ENCODE measurements at regions not wholly inside any gene's neighbourhood (a gene's known extent, or its start where the extent isn't known, plus 50 kb on each side); places are given as distances from the start of the nearest gene placed in this dataset.

DNA sequence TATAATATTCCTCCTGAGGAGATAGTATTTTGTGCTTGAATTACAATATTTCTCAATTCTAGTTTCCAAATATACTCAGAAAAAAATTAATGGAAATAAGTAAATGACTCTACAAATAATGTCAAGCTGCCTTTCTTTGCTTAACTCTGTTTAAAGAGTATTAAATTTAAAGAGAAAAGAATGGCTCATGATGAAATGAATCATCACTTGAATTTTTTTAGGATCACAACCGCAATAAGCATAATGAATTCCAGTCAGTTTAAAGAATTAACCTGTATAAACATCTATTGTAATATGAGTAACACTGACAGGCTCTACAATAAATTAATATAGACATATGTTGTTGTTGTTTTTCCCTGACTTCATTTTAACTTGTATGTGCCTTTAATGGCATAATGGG is 266.2 kb upstream of the ADGRB3 start:
- no peak overlapping the region for H3K4me2 ChIP-seq (ENCODE audit: insufficient read depth, low read length)
- H2AFZ ChIP-seq (ENCODE audit: low read depth, low read length), result no peak overlapping the region
- H3K9me1 ChIP-seq (ENCODE audit: control insufficient read depth, insufficient read depth, low read length), result no peaks in the 10 kb centered on the region
- H3K27ac ChIP-seq (ENCODE audit: extremely low read depth, low read depth, low read length), result no peak overlapping the region
- FAIRE-seq, result no peak
- H3K9me3 ChIP-seq (replicated peaks; ENCODE audit: control insufficient read depth, insufficient read depth, low read depth, low read length), result no peaks in the 10 kb centered on the region
- no peak overlapping the region for H3K9ac ChIP-seq (ENCODE audit: insufficient read depth in 1 of 2, low read depth in 2 of 2, low read length in 2 of 2)
- ATAC-seq, result no peak
- intact Hi-C loops (cut with micrococcal nuclease) (no loop called here), in situ Hi-C loops (cut with MboI) (no loop called here)
- BruUV-seq (replicated peaks), result no TSS peak
- no peak for DNase-seq (ENCODE audit: extremely low read depth in 1 of 4, low spot score in 3 of 4)
- no peaks in the 10 kb centered on the region for H4K20me1 ChIP-seq (replicated peaks; ENCODE audit: control insufficient read depth, insufficient read depth, low read length)
- no peaks in the 10 kb centered on the region for H3K4me1 ChIP-seq (replicated peaks in 1 of 2; ENCODE audit: control insufficient read depth in 2 of 2, insufficient read depth in 2 of 2, low read length in 2 of 2)
- no peaks in the 10 kb centered on the region for H3K36me3 ChIP-seq (ENCODE audit: control insufficient read depth, insufficient read depth, low read length)
- no peaks in the 10 kb centered on the region for H3K79me2 ChIP-seq (ENCODE audit: control insufficient read depth, insufficient read depth, low read length)
- ChIA-PET CTCF (ENCODE audit: low intra/inter-chr PET ratio) (no interaction called here), POLR2A (no interaction called here)
- no peak overlapping the region for H3K4me3 ChIP-seq
- TF ChIP-seq ASH1L (IDR thresholded peaks at IDR 0.05; ENCODE audit: borderline replicate concordance, low read depth, partially characterized antibody), result no peak
- no peak for TF ChIP-seq MEIS2 (IDR thresholded peaks at IDR 0.05; ENCODE audit: partially characterized antibody)
- TF ChIP-seq, protein P1, sequence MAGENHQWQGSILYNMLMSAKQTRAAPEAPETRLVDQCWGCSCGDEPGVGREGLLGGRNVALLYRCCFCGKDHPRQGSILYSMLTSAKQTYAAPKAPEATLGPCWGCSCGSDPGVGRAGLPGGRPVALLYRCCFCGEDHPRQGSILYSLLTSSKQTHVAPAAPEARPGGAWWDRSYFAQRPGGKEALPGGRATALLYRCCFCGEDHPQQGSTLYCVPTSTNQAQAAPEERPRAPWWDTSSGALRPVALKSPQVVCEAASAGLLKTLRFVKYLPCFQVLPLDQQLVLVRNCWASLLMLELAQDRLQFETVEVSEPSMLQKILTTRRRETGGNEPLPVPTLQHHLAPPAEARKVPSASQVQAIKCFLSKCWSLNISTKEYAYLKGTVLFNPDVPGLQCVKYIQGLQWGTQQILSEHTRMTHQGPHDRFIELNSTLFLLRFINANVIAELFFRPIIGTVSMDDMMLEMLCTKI (IDR thresholded peaks at IDR 0.05; ENCODE audit: partially characterized antibody), result no peak
- TF ChIP-seq NR2F6 (CRISPR knock-in tag; IDR thresholded peaks at IDR 0.05), result no peak
- no peak for TF ChIP-seq CHD4 (IDR thresholded peaks at IDR 0.05; ENCODE audit: insufficient read depth, insufficient replicate concordance, low read depth, low read length, poor library complexity, severe bottlenecking)
- TF ChIP-seq HDAC3 (IDR thresholded peaks at IDR 0.05; ENCODE audit: borderline replicate concordance, partially characterized antibody), result no peak
- TF ChIP-seq, protein P2, sequence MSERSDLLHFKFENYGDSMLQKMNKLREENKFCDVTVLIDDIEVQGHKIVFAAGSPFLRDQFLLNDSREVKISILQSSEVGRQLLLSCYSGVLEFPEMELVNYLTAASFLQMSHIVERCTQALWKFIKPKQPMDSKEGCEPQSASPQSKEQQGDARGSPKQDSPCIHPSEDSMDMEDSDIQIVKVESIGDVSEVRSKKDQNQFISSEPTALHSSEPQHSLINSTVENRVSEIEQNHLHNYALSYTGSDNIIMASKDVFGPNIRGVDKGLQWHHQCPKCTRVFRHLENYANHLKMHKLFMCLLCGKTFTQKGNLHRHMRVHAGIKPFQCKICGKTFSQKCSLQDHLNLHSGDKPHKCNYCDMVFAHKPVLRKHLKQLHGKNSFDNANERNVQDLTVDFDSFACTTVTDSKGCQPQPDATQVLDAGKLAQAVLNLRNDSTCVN (CRISPR knock-in tag; IDR thresholded peaks at IDR 0.05), result no peak
- TF ChIP-seq ZNF174 (CRISPR knock-in tag; IDR thresholded peaks at IDR 0.05), result no peak
- TF ChIP-seq SMARCB1 (IDR thresholded peaks at IDR 0.05; ENCODE audit: insufficient read length, low read depth), result no peak
- TF ChIP-seq HIVEP1 (CRISPR knock-in tag; IDR thresholded peaks at IDR 0.05), result no peak
- TF ChIP-seq, protein P3, sequence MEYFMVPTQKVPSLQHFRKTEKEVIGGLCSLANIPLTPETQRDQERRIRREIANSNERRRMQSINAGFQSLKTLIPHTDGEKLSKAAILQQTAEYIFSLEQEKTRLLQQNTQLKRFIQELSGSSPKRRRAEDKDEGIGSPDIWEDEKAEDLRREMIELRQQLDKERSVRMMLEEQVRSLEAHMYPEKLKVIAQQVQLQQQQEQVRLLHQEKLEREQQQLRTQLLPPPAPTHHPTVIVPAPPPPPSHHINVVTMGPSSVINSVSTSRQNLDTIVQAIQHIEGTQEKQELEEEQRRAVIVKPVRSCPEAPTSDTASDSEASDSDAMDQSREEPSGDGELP (CRISPR knock-in tag; IDR thresholded peaks at IDR 0.05; ENCODE audit: borderline replicate concordance), result no peak
- no peak for TF ChIP-seq MXI1 (IDR thresholded peaks at IDR 0.05; ENCODE audit: low read depth, low read length)
- no peak for TF ChIP-seq MTA3 (IDR thresholded peaks at IDR 0.05; ENCODE audit: borderline replicate concordance)
- TF ChIP-seq YBX1 (IDR thresholded peaks at IDR 0.05), result no peak
- TF ChIP-seq, protein P4, sequence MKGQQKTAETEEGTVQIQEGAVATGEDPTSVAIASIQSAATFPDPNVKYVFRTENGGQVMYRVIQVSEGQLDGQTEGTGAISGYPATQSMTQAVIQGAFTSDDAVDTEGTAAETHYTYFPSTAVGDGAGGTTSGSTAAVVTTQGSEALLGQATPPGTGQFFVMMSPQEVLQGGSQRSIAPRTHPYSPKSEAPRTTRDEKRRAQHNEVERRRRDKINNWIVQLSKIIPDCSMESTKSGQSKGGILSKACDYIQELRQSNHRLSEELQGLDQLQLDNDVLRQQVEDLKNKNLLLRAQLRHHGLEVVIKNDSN (CRISPR knock-in tag; IDR thresholded peaks at IDR 0.05), result no peak
- TF ChIP-seq SIRT6 (IDR thresholded peaks at IDR 0.05; ENCODE audit: low read depth, low read length), result no peak
- TF ChIP-seq EGR1 (conservative IDR thresholded peaks at IDR 0.05), result no peak
- no peak for TF ChIP-seq ZNF217 (CRISPR knock-in tag; IDR thresholded peaks at IDR 0.05)
- WGBS (ENCODE audit: insufficient coverage, low coverage, missing lambda C conversion rate), result 0% methylated on average over 1 of the region's 1 CpG
- H3K27me3 ChIP-seq (ENCODE audit: control insufficient read depth in 2 of 2, insufficient read depth in 2 of 2, low read length in 2 of 2), result no peaks in the 10 kb centered on the region

All from K562 (cell line).